ENCODE measurements at regions not wholly inside any gene's neighbourhood (a gene's known extent, or its start where the extent isn't known, plus 50 kb on each side); places are given as distances from the start of the nearest gene placed in this dataset.

DNA sequence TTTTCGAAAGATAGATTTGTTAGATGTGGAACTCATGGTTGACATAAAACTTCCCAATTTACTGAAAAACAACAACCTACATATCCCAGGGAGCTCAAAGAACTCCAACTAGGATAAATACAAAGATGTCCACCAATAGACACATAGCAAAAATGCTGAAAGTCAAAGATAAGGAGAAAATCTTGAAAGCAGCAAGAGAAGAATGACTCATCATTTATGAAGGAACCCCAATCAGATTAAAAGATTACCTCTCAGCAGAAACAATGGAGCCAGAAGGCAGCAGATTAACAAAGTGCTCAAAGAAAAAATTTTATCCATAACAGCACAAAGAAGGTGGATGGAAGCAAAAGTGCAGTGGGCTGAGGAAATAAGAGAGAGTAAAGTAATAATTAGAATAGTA lies 908.6 kb downstream of the SORCS3 start:
- no peak for TF ChIP-seq JUND (IDR thresholded peaks at IDR 0.05; ENCODE audit: low read length)
- TF ChIP-seq, protein P1, sequence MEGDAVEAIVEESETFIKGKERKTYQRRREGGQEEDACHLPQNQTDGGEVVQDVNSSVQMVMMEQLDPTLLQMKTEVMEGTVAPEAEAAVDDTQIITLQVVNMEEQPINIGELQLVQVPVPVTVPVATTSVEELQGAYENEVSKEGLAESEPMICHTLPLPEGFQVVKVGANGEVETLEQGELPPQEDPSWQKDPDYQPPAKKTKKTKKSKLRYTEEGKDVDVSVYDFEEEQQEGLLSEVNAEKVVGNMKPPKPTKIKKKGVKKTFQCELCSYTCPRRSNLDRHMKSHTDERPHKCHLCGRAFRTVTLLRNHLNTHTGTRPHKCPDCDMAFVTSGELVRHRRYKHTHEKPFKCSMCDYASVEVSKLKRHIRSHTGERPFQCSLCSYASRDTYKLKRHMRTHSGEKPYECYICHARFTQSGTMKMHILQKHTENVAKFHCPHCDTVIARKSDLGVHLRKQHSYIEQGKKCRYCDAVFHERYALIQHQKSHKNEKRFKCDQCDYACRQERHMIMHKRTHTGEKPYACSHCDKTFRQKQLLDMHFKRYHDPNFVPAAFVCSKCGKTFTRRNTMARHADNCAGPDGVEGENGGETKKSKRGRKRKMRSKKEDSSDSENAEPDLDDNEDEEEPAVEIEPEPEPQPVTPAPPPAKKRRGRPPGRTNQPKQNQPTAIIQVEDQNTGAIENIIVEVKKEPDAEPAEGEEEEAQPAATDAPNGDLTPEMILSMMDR (IDR thresholded peaks at IDR 0.05; ENCODE audit: control extremely low read depth in 1 of 3, insufficient read depth in 1 of 3, low read depth in 1 of 3, low read length in 3 of 3): no peak
- no peak for TF ChIP-seq POLR2A (IDR thresholded peaks at IDR 0.05; ENCODE audit: control extremely low read depth in 1 of 2, low read depth in 2 of 2, low read length in 2 of 2)
- no peak for TF ChIP-seq SRF (IDR thresholded peaks at IDR 0.05; ENCODE audit: low read depth, low read length)
